ENCODE measurements at regions not wholly inside any gene's neighbourhood (a gene's known extent, or its start where the extent isn't known, plus 50 kb on each side); places are given as distances from the start of the nearest gene placed in this dataset.

GRCh38 chr6:43910149-43910637, 140.2 kb downstream of the VEGFA start:
- TF ChIP-seq SIN3A (IDR thresholded peaks at IDR 0.05; ENCODE audit: borderline replicate concordance, insufficient read depth, low read length) (no peak), POLR2AphosphoS5 (IDR thresholded peaks at IDR 0.05; ENCODE audit: low read depth, low read length) (no peak)

All from PFSK-1 (cell line).